Brain pericyte (primary cell): ENCODE measurements at regions not wholly inside any gene's neighbourhood (a gene's known extent, or its start where the extent isn't known, plus 50 kb on each side); places are given as distances from the start of the nearest gene placed in this dataset.
"Not testable (repeated sequence)": the region's sequence is repeated elsewhere in the genome, so short reads cannot be mapped to it uniquely, and the experiment has no call there.

ENCODE experiments used
- DNase-seq: peaks from one replicate; pipeline ENCODE4 v3.0.0-alpha.2; 2012; ENCODE audit warnings: low read depth, low spot score

DNA sequence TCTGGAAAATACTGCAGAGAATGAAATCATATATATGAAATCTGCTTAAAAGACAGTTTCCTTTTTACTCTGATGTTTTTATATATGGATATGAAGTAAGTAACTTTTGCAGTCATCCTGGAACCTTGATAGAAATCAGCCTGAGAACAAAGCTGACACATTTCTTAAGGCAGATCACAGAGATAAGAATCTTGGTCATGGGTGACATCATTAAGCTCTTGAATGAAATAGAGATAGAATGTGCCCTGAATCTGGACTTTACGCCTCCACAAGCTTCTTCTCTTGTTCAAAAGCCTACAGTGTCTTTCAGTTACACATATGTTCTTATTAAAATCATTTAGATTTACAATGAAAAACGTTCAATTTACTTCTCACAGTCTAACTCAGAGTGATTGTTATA lies 319.1 kb upstream of the CNTNAP2 start:
- no peak for DNase-seq

DNA sequence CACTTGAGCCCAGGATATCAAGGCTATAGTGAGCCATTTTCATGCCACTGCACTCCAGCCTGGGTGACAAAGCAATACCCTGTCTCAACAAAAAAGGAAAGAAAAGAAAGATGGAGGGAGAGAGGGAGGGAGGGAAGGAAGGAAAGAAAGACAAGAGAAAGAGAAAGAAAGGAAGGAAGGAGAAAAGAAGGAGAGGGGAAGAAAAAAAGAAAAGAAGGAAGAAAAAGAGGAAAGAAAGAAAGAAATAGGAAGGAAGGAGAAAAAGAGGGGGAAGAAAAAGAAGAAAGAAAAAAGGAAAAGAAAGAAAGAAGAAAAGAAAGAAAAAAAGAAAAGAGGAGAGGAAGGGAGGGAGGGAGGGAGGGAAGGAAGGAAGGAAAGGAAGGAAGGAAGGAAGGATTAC lies 321.5 kb upstream of the CNTNAP2 start:
- DNase-seq = no peak

DNA sequence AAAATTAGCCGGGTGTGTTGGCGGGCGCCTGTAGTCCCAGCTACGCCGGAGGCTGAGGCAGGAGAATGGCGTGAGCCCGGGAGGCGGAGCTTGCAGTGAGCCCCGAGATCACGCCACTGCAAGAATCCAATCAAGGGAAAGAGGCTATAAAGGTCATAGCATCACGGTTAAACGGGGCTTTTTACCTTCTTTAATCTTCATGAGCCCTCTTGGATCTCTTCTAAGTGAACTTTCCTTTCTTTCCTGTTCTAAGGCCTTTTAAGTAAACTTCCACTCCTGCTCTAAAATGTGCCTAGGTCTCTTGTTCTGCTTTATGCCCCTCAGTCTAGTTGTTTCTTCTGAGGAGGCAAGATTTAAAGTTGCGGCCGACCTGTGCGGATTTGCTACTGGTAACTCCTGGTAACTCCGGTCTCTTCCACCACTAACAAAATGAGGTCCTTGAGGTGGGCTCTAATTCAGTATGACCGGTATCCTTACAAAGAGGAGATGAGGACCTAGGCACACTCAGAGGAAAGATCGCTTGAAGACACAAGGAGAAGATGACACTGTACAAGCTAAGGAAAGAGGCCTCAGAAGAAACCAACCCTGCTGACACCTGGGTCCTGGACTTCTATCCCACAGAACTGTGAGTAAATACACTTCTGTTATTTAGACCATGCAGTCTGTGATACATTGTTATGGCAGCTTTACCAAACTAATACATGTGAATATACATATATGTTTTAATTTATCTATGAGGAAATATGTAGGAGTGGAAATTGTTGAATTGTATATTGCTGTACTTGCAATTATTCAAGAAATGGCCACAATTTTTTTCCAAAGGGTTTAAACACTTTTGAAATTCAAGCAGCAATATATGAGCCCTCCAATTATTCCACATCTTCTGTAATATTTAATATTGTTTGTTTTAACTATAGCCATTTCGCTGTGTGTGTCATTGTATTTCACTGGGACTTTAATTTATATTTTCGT lies 331.5 kb upstream of the CNTNAP2 start:
- no peak for DNase-seq

- DNase-seq = not testable (repeated sequence)
Measured at GRCh38 chr7:145781388-145781787, 335.2 kb upstream of the CNTNAP2 start.

GRCh38 chr7:145779140-145779539 lies 337.5 kb upstream of the CNTNAP2 start:
- DNase-seq = no peak

DNA sequence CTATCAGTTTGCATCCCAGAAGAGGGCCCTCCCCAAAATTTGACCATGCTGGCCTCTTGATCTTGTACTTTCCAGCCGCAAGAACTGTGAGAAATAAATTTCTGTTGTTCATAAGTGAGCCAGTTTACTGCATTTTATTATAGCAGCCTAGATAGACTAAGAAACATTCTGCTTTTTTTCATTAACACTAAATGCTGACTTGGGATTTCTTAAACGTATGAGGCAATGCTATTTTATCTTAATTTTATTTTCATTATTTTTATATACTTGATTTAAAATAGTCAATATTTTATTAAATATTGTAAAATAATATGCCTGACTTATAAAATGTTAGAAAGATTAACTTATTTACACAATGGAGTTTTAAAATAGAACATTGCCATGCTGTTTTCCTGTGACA lies 341.8 kb upstream of the CNTNAP2 start:
- DNase-seq = no peak

- no peak for DNase-seq
Measured at GRCh38 chr7:145753004-145753403, 363.6 kb upstream of the CNTNAP2 start.

DNA sequence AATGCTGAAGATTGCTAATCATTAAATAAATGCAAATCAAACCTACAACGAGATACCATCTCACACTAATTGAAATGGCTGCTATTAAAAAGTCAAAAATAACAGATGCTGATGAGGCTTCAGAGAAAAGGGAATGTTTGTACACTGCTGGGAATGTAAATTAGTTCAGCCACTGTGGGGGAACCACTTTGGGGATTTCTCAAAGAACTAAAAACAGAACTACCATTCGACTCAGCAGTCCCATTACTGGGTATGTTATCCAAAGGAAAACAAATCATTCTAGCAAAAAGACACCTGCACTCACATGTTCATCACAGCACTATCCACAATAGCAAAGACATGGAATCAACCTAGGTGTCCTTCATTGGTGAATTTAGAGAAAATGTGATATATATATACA lies 379.0 kb upstream of the CNTNAP2 start:
- no peak for DNase-seq

GRCh38 chr7:145735061-145735460 lies 381.5 kb upstream of the CNTNAP2 start:
- DNase-seq = no peak

DNA sequence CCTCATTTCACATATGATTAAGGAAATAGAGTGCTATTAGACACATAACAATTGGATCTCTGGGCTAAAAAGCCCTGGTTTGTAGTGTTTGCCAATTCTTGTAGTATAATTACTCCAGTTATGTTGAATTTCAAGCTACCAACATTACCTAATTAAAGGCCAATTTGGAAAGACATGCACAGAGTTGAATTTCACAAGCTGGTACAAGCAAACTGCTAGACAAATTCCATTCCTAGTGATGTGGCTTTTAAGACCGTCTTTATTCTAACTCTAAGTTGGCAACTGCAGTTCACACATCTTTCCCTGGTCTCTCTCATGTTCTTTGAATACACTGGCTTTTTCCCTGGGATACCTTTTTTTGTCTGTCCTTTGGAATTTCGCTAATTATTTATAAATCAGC lies 384.1 kb upstream of the CNTNAP2 start:
- DNase-seq = no peak

DNA sequence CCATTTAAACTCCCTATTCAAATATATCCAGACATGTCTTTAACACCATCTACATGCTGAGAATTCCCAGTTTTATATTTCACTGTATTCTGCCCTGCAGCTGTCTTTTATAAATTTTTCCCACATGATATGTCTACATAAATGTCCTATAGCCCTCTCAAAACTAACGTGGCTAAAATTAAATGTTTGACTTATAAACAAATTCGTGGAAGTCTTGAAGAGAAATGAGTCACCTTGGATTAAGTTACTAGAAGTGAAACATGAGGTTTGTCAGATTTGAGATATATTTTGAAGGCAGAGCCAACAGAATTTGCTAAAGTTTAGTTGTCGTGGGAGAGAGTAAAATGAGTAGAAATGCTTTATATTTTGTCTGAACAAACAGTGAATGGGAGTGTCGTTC lies 386.9 kb upstream of the CNTNAP2 start:
- DNase-seq = no peak

GRCh38 chr7:145718129-145718528 lies 398.5 kb upstream of the CNTNAP2 start:
- no peak for DNase-seq

DNA sequence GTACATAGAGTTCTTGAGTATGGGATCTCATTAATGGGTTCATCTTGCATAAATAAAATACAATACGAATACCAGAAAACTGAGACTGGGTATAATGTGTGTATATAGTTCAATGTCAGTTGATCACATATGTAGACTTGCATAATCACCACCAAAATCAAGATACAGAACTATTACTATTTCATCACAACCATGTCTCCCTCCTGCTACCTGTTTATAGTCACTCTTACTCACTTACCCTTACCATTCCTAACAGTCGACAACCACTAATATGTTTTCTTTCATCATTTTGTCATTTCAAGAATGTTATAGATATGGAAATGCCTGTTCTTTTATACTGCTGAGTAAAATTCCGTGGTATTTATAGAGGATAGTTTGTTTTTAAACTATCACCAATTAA lies 416.1 kb upstream of the CNTNAP2 start:
- no peak for DNase-seq

- no peak for DNase-seq
Measured at GRCh38 chr7:145698526-145699262, 417.9 kb upstream of the CNTNAP2 start.

DNA sequence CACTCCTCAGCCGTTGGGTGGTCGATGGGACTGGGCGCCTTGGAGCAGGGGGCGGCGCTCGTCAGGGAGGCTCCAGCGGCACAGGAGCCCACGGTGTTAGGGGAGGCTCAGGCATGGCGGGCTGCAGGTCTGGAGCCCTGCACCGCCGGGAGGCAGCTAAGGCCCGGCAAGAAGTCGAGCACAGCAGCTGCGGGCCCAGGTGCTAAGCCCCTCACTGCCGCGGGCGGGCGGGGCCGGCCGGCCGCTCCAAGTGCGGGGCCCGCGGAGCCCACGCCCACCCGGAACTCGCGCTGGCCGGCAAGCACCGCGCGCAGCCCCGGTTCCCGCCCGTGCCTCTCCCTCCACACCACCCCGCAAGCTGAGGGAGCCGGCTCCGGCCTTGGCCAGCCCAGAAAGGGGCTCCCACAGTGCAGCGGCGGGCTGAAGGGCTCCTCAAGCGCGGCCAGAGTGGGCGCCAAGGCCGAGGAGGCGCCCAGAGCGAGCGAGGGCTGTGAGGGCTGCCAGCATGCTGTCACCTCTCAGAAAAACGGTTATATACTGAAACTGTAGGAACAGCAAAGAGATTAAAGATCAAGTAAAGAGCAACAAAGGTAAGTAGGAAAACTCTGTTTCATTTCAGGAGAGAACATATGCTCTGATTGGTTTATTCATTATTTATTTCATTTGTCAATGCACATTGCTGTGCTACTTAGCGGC lies 419.0 kb upstream of the CNTNAP2 start:
- not testable (repeated sequence) for DNase-seq

GRCh38 chr7:145696071-145696470 lies 420.5 kb upstream of the CNTNAP2 start:
- no peak for DNase-seq

DNA sequence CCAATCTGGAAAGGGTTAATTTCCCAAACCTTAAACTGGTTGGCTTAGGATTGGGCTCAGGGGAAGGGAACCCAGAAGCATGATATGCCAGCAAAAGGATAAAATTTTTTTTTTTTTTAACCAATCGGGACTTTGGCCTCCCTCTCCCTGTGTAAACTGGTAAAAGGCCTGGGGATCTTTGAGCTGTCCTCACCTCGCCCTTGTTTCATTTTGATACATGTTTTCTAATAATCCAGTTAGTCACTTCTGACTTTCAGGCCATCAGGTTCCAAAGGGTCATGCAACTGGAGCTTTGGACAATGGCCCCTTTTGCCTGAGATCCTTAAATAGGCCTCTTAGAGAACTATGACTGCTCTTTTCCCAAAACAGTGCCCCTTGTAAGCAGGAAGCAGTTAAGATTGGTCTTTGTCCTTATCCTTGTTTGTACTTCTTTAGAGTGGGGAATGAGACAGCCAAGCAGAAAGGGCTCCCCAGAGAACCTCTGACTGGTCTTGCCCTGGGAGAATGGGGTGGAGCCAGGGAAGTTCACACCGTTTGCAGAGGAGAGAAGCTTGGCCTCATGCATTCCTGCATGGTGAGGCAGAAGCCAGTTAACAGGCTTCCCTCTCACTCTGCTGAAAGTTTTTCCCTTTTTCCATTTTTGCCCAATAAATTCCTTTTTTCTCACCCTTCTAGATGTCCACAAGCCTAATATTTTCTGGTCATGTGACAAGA lies 424.2 kb upstream of the CNTNAP2 start:
- DNase-seq = no peak

DNA sequence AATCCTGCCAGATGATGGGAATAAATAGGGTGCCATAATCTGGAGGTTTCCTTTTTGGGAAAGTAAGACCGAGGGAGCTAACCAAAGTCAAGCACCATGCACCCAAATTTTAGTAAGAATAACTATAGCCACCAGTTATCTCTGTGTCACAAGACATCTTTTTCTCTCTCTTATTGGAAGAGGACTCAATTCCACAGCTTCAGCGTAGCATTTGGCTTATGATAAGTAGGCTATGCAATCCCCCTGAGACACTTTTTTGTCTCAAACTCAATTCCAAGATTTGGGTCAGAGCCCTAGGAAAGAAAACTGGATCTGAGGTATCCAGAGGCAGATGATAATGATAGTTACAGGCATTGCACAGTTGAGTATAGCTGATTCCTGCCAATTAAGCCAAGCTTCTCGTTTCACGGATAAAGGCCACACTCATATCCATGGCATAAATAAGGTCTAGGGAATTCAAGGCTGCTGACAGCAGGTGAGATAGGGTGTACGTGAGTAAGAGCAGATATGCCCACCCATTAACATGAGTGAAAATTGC lies 425.2 kb upstream of the CNTNAP2 start:
- no peak for DNase-seq

- no peak for DNase-seq
Measured at GRCh38 chr7:145681646-145682045, 435.0 kb upstream of the CNTNAP2 start.

- no peak for DNase-seq
Measured at GRCh38 chr7:145681159-145681558, 435.4 kb upstream of the CNTNAP2 start.
